ENCODE measurements at regions not wholly inside any gene's neighbourhood (a gene's known extent, or its start where the extent isn't known, plus 50 kb on each side); places are given as distances from the start of the nearest gene placed in this dataset.

DNA sequence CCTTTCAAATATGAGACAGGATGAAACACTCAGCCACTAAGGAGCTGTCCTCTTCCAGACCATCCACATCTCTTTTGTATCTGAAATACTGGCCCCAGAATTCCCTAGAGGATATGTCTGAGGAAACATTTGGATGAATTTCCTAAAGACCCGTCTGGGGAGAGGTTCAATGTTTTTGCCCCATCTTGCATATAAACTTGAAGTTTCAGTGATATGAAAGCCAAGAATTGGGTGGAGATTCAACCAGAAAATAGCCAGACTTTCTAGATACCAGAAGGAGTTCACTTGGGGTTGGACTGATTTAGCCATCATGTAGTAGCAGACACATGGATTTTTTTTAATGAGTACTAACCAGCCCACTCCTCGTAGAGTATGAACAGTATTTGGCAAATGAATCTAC, 182.0 kb downstream of the PLPP3 start:
- Histone ChIP-seq H4K8ac (replicated peaks; ENCODE audit: insufficient read length, low read depth, low read length) (no peak overlapping the region), H3K14ac (ENCODE audit: insufficient read depth, low read length) (no peak overlapping the region), H3K27ac (ENCODE audit: insufficient read length, low read depth, low read length) (no peak overlapping the region), H3K23me2 (ENCODE audit: insufficient read length, low read depth, low read length, poor library complexity, severe bottlenecking) (no peaks in the 10 kb centered on the region), H4K91ac (ENCODE audit: insufficient read length, low read depth, low read length) (no peak overlapping the region), H3K79me1 (ENCODE audit: insufficient read depth, low read depth, low read length, poor library complexity, severe bottlenecking) (no peaks in the 10 kb centered on the region), H3K27me3 (ENCODE audit: insufficient read depth, low read length) (no peaks in the 10 kb centered on the region), H3K18ac (ENCODE audit: insufficient read length, low read depth, low read length) (no peak overlapping the region), H4K5ac (ENCODE audit: insufficient read length, low read depth, low read length) (no peak overlapping the region), H2BK12ac (ENCODE audit: insufficient read length, low read depth, low read length) (no peak overlapping the region), H2BK20ac (ENCODE audit: low read depth, low read length, poor library complexity, severe bottlenecking) (no peak overlapping the region), H2AK5ac (ENCODE audit: insufficient read length, low read length) (no peak overlapping the region), H4K20me1 (ENCODE audit: control insufficient read depth, insufficient read depth, insufficient read length) (no peaks in the 10 kb centered on the region), H2AFZ (ENCODE audit: low read length) (no peak overlapping the region), H2BK120ac (ENCODE audit: low read depth, low read length, poor library complexity, severe bottlenecking) (no peak overlapping the region), H3K23ac (ENCODE audit: insufficient read length, low read depth, low read length) (no peak overlapping the region), H3K56ac (ENCODE audit: insufficient read length, low read depth, low read length) (no peak overlapping the region), H3K4ac (ENCODE audit: low read depth, low read length) (no peak overlapping the region), H2BK5ac (ENCODE audit: insufficient read length, low read length) (no peak overlapping the region), H3K4me2 (ENCODE audit: insufficient read depth, insufficient read length, low read length) (no peak overlapping the region), H2BK15ac (ENCODE audit: low read depth, low read length) (no peak overlapping the region), H3K9ac (ENCODE audit: extremely low read depth, insufficient read length, low read length) (no peak overlapping the region), H3K9me3 (ENCODE audit: control insufficient read depth, low read depth, low read length) (no peaks in the 10 kb centered on the region), H3K79me2 (ENCODE audit: insufficient read depth, low read length) (no peaks in the 10 kb centered on the region), H3T11ph (ENCODE audit: low read length) (no peak overlapping the region), H3K4me1 (ENCODE audit: insufficient read depth, low read length) (no peaks in the 10 kb centered on the region; the same call in 1 of the 2 replicates)
- Mint-ChIP-seq H3K9me3 (no peaks in the 10 kb centered on the region), H3K4me3 (no peak overlapping the region), H3K4me1 (peaks cover 17 to 18% of the 10 kb centered on the region in 2 experiments), H3K36me3 (ENCODE audit: insufficient read depth in 1 of 3, low read depth in 3 of 3) (no peaks in the 10 kb centered on the region), H3K27me3 (ENCODE audit: low read depth) (no peaks in the 10 kb centered on the region), H3K27ac (no peak overlapping the region)
- no peak for TF ChIP-seq CTCF (conservative IDR thresholded peaks at IDR 0.05)
- WGBS (ENCODE audit: extremely low coverage, insufficient read length, low lambda C conversion rate) = no CpG with 5 or more reads among the region's 2 CpGs
- DNase-seq = no peak

All from H9 (cell line).